ENCODE measurements at regions not wholly inside any gene's neighbourhood (a gene's known extent, or its start where the extent isn't known, plus 50 kb on each side); places are given as distances from the start of the nearest gene placed in this dataset.

- Histone ChIP-seq H3K4me3 (ENCODE audit: low read depth in 1 of 2, low read length in 2 of 2) (no peak overlapping the region), H3K36me3 (ENCODE audit: insufficient read depth, low read length) (no peaks in the 10 kb centered on the region), H3K4me1 (ENCODE audit: insufficient read depth, low read length) (peaks cover 4% of the 10 kb centered on the region), H3K27me3 (ENCODE audit: control insufficient read depth in 1 of 2, insufficient read depth in 2 of 2, low read length in 2 of 2) (no peaks in the 10 kb centered on the region), H3K9ac (ENCODE audit: low read length) (no peak overlapping the region), H3K27ac (ENCODE audit: low read depth, low read length) (no peak overlapping the region), H3K9me3 (ENCODE audit: low read length) (no peaks in the 10 kb centered on the region)
These were observed 358.2 kb upstream of the PDGFD start for GRCh38 chr11:104522123-104522522.

DNA sequence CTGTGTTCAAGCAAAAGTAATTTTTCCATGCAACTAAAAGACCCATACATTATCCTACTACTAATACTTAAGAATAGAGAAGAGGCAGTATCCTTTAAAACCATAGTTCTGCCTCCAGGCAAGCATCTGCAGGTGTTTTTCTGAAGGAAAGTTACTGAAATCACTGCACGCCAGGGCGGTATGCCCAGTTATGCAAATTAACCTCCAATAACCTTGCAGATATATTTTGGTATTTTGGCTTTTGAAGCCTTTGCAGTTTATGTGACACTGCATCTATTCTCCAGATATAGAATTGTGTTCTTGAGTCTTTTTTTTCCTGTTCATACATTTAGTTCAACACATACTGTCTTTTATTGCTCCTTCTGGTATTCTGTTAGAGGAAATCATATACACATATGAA is 346.2 kb upstream of the PDGFD start:
- Histone ChIP-seq H3K9ac (ENCODE audit: low read length) (no peak overlapping the region), H3K4me1 (ENCODE audit: insufficient read depth, low read length) (no peaks in the 10 kb centered on the region), H3K36me3 (ENCODE audit: insufficient read depth, low read length) (no peaks in the 10 kb centered on the region), H3K9me3 (ENCODE audit: low read length) (no peaks in the 10 kb centered on the region), H3K27ac (ENCODE audit: low read depth, low read length) (no peak overlapping the region), H3K4me3 (ENCODE audit: low read depth in 1 of 2, low read length in 2 of 2) (no peak overlapping the region), H3K27me3 (ENCODE audit: control insufficient read depth in 1 of 2, insufficient read depth in 2 of 2, low read length in 2 of 2) (no peaks in the 10 kb centered on the region)

GRCh38 chr11:104490182-104490581 is 326.2 kb upstream of the PDGFD start:
- no peaks in the 10 kb centered on the region for H3K4me1 ChIP-seq (ENCODE audit: insufficient read depth, low read length)
- H3K4me3 ChIP-seq (ENCODE audit: low read depth in 1 of 2, low read length in 2 of 2), result no peak overlapping the region
- H3K9ac ChIP-seq (ENCODE audit: low read length), result no peak overlapping the region
- no peaks in the 10 kb centered on the region for H3K27me3 ChIP-seq (ENCODE audit: control insufficient read depth in 1 of 2, insufficient read depth in 2 of 2, low read length in 2 of 2)
- H3K27ac ChIP-seq (ENCODE audit: low read depth, low read length), result no peak overlapping the region
- no peaks in the 10 kb centered on the region for H3K9me3 ChIP-seq (ENCODE audit: low read length)
- no peaks in the 10 kb centered on the region for H3K36me3 ChIP-seq (ENCODE audit: insufficient read depth, low read length)

GRCh38 chr11:104488561-104488960 is 324.6 kb upstream of the PDGFD start:
- H3K27ac ChIP-seq (ENCODE audit: low read depth, low read length), result no peak overlapping the region

GRCh38 chr11:104487046-104487806 is 323.3 kb upstream of the PDGFD start:
- H3K9me3 ChIP-seq (ENCODE audit: low read length), result no peaks in the 10 kb centered on the region
- H3K9ac ChIP-seq (ENCODE audit: low read length), result no peak overlapping the region
- H3K4me3 ChIP-seq (ENCODE audit: low read depth in 1 of 2, low read length in 2 of 2), result no peak overlapping the region
- H3K36me3 ChIP-seq (ENCODE audit: insufficient read depth, low read length), result no peaks in the 10 kb centered on the region
- H3K4me1 ChIP-seq (ENCODE audit: insufficient read depth, low read length), result no peaks in the 10 kb centered on the region
- no peak overlapping the region for H3K27ac ChIP-seq (ENCODE audit: low read depth, low read length)
- H3K27me3 ChIP-seq (ENCODE audit: control insufficient read depth in 1 of 2, insufficient read depth in 2 of 2, low read length in 2 of 2), result no peaks in the 10 kb centered on the region

More at GRCh38 chr11:104488561-104488960, 324.6 kb upstream of the PDGFD start:
- Histone ChIP-seq H3K4me1 (ENCODE audit: insufficient read depth, low read length) (no peaks in the 10 kb centered on the region), H3K27me3 (ENCODE audit: control insufficient read depth in 1 of 2, insufficient read depth in 2 of 2, low read length in 2 of 2) (no peaks in the 10 kb centered on the region), H3K36me3 (ENCODE audit: insufficient read depth, low read length) (no peaks in the 10 kb centered on the region), H3K9ac (ENCODE audit: low read length) (no peak overlapping the region), H3K4me3 (ENCODE audit: low read depth in 1 of 2, low read length in 2 of 2) (no peak overlapping the region), H3K9me3 (ENCODE audit: low read length) (no peaks in the 10 kb centered on the region)

DNA sequence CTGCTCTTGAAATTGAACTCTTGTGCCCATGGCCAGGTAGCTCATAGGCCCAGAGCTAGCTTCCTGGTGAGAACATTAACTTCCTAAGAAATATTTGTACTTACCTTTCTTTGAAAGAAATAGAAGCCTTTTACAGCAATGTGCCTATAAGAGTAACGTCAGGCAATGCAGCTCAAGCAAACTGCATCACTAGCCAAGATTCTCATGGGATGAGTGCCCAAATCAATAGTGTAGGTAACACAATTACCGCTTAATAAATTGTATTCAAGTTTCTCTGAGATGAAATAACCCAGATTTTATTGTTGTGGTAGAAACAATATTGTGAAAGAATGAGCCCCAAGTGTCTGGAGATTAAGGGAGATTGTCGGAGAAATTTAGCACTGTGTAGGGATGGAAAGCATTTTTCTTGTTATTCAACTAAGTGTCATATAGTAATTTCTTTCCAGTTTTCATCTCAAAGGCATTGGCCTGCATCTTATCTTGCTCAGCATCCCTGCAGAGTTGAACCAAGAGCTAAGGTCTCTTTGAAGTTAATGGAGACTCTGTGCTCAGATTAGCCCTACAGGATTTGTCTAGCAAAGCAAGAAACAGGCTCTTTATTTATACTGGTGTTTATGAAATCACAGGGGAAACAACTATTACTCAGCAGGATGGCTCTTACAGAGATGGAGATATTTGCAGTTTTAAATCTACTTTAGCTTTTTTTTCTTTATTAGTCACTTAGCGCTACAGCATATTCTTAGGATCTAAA is 321.0 kb upstream of the PDGFD start:
- Histone ChIP-seq H3K4me3 (ENCODE audit: low read depth in 1 of 2, low read length in 2 of 2) (no peak overlapping the region), H3K27me3 (ENCODE audit: control insufficient read depth in 1 of 2, insufficient read depth in 2 of 2, low read length in 2 of 2) (no peaks in the 10 kb centered on the region), H3K9ac (ENCODE audit: low read length) (no peak overlapping the region), H3K36me3 (ENCODE audit: insufficient read depth, low read length) (no peaks in the 10 kb centered on the region), H3K4me1 (ENCODE audit: insufficient read depth, low read length) (no peaks in the 10 kb centered on the region), H3K27ac (ENCODE audit: low read depth, low read length) (no peak overlapping the region), H3K9me3 (ENCODE audit: low read length) (no peaks in the 10 kb centered on the region)

GRCh38 chr11:104476898-104477297 is 313.0 kb upstream of the PDGFD start:
- Histone ChIP-seq H3K36me3 (ENCODE audit: insufficient read depth, low read length) (no peaks in the 10 kb centered on the region), H3K9ac (ENCODE audit: low read length) (no peak overlapping the region), H3K4me3 (ENCODE audit: low read depth in 1 of 2, low read length in 2 of 2) (no peak overlapping the region), H3K9me3 (ENCODE audit: low read length) (no peaks in the 10 kb centered on the region), H3K4me1 (ENCODE audit: insufficient read depth, low read length) (no peaks in the 10 kb centered on the region), H3K27ac (ENCODE audit: low read depth, low read length) (no peak overlapping the region), H3K27me3 (ENCODE audit: control insufficient read depth in 1 of 2, insufficient read depth in 2 of 2, low read length in 2 of 2) (no peaks in the 10 kb centered on the region)

GRCh38 chr11:104476454-104476853 is 312.5 kb upstream of the PDGFD start:
- no peak overlapping the region for H3K4me3 ChIP-seq (ENCODE audit: low read depth in 1 of 2, low read length in 2 of 2)
- H3K9me3 ChIP-seq (ENCODE audit: low read length), result no peaks in the 10 kb centered on the region
- no peaks in the 10 kb centered on the region for H3K36me3 ChIP-seq (ENCODE audit: insufficient read depth, low read length)
- H3K4me1 ChIP-seq (ENCODE audit: insufficient read depth, low read length), result no peaks in the 10 kb centered on the region
- H3K27ac ChIP-seq (ENCODE audit: low read depth, low read length), result no peak overlapping the region
- no peak overlapping the region for H3K9ac ChIP-seq (ENCODE audit: low read length)
- no peaks in the 10 kb centered on the region for H3K27me3 ChIP-seq (ENCODE audit: control insufficient read depth in 1 of 2, insufficient read depth in 2 of 2, low read length in 2 of 2)

GRCh38 chr11:104467404-104467803 is 303.5 kb upstream of the PDGFD start:
- no peak overlapping the region for H3K9ac ChIP-seq (ENCODE audit: low read length)
- no peaks in the 10 kb centered on the region for H3K4me1 ChIP-seq (ENCODE audit: insufficient read depth, low read length)
- H3K27ac ChIP-seq (ENCODE audit: low read depth, low read length), result no peak overlapping the region
- no peaks in the 10 kb centered on the region for H3K9me3 ChIP-seq (ENCODE audit: low read length)
- H3K36me3 ChIP-seq (ENCODE audit: insufficient read depth, low read length), result no peaks in the 10 kb centered on the region
- H3K4me3 ChIP-seq (ENCODE audit: low read depth in 1 of 2, low read length in 2 of 2), result no peak overlapping the region
- no peaks in the 10 kb centered on the region for H3K27me3 ChIP-seq (ENCODE audit: control insufficient read depth in 1 of 2, insufficient read depth in 2 of 2, low read length in 2 of 2)

DNA sequence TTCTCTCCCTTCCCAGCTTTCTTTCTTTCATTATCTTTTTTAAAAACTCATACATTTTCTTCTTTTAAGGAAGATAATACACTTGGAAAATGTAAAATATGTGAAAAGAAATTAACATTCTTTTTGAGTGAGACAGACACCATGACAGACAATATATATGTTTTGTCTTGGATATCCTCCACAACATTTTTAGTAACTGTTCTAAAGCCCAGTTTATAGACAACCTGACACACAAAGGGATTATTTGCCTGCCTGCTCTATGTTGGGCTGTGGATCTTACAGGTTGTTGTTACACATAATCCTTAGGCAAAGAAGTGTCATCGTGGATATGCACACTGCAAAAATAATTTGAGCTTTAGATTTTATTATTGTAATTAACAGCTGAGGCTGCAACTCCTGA is 301.4 kb upstream of the PDGFD start:
- no peak overlapping the region for H3K9ac ChIP-seq (ENCODE audit: low read length)
- no peaks in the 10 kb centered on the region for H3K9me3 ChIP-seq (ENCODE audit: low read length)
- H3K4me1 ChIP-seq (ENCODE audit: insufficient read depth, low read length), result no peaks in the 10 kb centered on the region
- no peaks in the 10 kb centered on the region for H3K27me3 ChIP-seq (ENCODE audit: control insufficient read depth in 1 of 2, insufficient read depth in 2 of 2, low read length in 2 of 2)
- H3K4me3 ChIP-seq (ENCODE audit: low read depth in 1 of 2, low read length in 2 of 2), result no peak overlapping the region
- H3K27ac ChIP-seq (ENCODE audit: low read depth, low read length), result no peak overlapping the region
- H3K36me3 ChIP-seq (ENCODE audit: insufficient read depth, low read length), result no peaks in the 10 kb centered on the region

DNA sequence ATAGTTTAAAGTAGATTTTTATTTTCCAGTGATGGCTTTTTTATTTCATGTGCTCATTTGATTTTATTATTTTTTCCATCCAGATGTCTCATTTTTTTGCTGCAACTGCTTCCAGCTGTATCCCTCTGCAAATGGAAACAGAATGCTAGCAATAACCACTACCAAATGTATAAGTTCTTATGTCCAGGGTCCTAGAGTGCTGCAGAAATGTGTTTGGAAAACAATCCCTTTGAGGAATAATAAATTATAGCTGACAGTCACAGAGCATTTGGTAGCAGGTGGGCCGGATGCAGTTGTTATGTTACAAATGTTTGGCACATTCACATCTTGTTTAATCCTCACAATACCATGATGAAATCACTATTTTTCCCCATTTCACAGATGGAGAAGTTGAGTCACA is 300.7 kb upstream of the PDGFD start:
- H3K27me3 ChIP-seq (ENCODE audit: control insufficient read depth in 1 of 2, insufficient read depth in 2 of 2, low read length in 2 of 2), result no peaks in the 10 kb centered on the region
- H3K9ac ChIP-seq (ENCODE audit: low read length), result no peak overlapping the region
- no peaks in the 10 kb centered on the region for H3K36me3 ChIP-seq (ENCODE audit: insufficient read depth, low read length)
- H3K27ac ChIP-seq (ENCODE audit: low read depth, low read length), result no peak overlapping the region
- no peaks in the 10 kb centered on the region for H3K9me3 ChIP-seq (ENCODE audit: low read length)
- no peaks in the 10 kb centered on the region for H3K4me1 ChIP-seq (ENCODE audit: insufficient read depth, low read length)
- H3K4me3 ChIP-seq (ENCODE audit: low read depth in 1 of 2, low read length in 2 of 2), result no peak overlapping the region

- Histone ChIP-seq H3K36me3 (ENCODE audit: insufficient read depth, low read length) (no peaks in the 10 kb centered on the region), H3K27ac (ENCODE audit: low read depth, low read length) (no peak overlapping the region), H3K9me3 (ENCODE audit: low read length) (no peaks in the 10 kb centered on the region), H3K4me3 (ENCODE audit: low read depth in 1 of 2, low read length in 2 of 2) (no peak overlapping the region), H3K9ac (ENCODE audit: low read length) (no peak overlapping the region), H3K27me3 (ENCODE audit: control insufficient read depth in 1 of 2, insufficient read depth in 2 of 2, low read length in 2 of 2) (no peaks in the 10 kb centered on the region), H3K4me1 (ENCODE audit: insufficient read depth, low read length) (no peaks in the 10 kb centered on the region)
These were observed 298.4 kb upstream of the PDGFD start for GRCh38 chr11:104462341-104462740.

All from muscle layer of colon (tissue), 2 donors.